ENCODE measurements at regions not wholly inside any gene's neighbourhood (a gene's known extent, or its start where the extent isn't known, plus 50 kb on each side); places are given as distances from the start of the nearest gene placed in this dataset.

DNA sequence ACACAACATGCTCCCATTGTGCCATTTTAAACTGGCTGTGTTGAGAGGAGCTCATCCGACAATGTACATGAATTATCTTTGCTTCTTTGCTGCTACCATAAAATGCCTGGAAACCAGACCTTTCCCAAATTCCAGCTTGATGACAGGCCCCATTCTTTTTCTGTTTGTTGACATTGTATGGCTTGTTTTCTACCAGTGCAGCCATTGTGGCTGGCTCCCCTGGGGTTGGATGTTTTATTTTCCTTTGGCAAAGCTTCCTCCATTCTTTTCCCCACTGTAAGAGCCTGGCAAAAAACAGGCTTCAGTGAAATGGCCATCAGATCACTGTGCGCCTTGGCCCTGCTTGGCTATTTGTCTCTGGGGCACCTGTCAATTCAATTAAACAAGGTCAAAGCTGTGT is 532.5 kb downstream of the VRK1 start:
- H3K4me1 ChIP-seq, result no peaks in the 10 kb centered on the region
- H3K9ac ChIP-seq (ENCODE audit: low read depth in 2 of 2, low read length in 2 of 2), result no peak overlapping the region
- TF ChIP-seq CTCF (IDR thresholded peaks at IDR 0.05), result no peak
- intact Hi-C loops (cut with DNase I), result no loop called here
- no peak for DNase-seq
- H3K27ac ChIP-seq, result no peak overlapping the region
- no peaks in the 10 kb centered on the region for H3K36me3 ChIP-seq
- no peaks in the 10 kb centered on the region for H3K27me3 ChIP-seq
- H3K4me3 ChIP-seq, result no peak overlapping the region
- no peaks in the 10 kb centered on the region for H3K9me3 ChIP-seq

DNA sequence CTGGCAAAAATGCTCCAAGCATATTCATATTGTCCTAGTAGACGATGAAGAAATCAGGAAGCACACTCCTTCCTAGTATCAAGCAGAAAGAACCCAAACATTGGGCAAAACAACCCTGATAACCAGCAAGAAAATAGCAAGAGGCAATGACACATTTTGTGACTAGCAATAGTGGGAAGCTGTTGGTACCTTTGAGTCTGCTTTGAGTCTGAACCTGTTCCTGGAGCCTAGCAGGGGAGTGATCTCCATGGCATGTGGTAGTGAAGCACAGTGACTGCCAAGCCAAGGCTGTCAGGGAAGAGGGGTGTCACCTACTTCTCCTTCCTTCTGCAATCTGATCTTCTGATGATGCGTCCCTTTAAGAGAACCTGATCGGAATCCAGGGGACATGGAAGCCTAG is 533.9 kb downstream of the VRK1 start:
- Histone ChIP-seq H3K9ac (ENCODE audit: low read depth in 2 of 2, low read length in 2 of 2) (no peak overlapping the region), H3K27ac (no peak overlapping the region), H3K4me1 (no peaks in the 10 kb centered on the region), H3K27me3 (no peaks in the 10 kb centered on the region), H3K9me3 (no peaks in the 10 kb centered on the region), H3K4me3 (no peak overlapping the region), H3K36me3 (no peaks in the 10 kb centered on the region)
- TF ChIP-seq CTCF (IDR thresholded peaks at IDR 0.05), result no peak
- no peak for DNase-seq
- intact Hi-C loops (cut with DNase I), result no loop called here

GRCh38 chr14:97331526-97331925 is 534.3 kb downstream of the VRK1 start:
- Histone ChIP-seq H3K27ac (no peak overlapping the region), H3K9me3 (no peaks in the 10 kb centered on the region), H3K4me1 (no peaks in the 10 kb centered on the region), H3K36me3 (no peaks in the 10 kb centered on the region), H3K4me3 (no peak overlapping the region), H3K27me3 (no peaks in the 10 kb centered on the region), H3K9ac (ENCODE audit: low read depth in 2 of 2, low read length in 2 of 2) (no peak overlapping the region)
- no peak for TF ChIP-seq CTCF (IDR thresholded peaks at IDR 0.05)
- intact Hi-C loops (cut with DNase I), result no loop called here
- no peak for DNase-seq

DNA sequence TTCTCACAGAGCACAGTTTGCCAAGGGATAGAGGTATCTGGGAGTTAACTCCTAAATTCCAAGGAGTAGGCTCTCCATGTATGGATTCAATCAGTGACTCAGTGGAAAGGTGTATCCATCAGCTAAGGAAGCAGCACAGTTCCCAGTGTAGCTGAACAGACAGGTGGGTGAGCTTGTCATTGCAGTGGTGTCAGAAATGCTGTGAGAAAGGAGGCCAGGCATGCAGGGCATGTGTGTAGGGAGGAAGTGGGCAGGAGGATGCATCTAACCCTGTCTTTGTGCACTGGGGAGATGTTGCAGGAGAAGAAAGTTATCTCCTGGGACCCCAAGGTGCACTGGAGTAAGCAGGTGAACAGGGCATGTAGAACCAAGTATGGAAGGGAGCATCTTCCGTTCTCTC is 539.0 kb downstream of the VRK1 start:
- Histone ChIP-seq H3K36me3 (no peaks in the 10 kb centered on the region), H3K4me3 (no peak overlapping the region), H3K9me3 (no peaks in the 10 kb centered on the region), H3K27me3 (no peaks in the 10 kb centered on the region), H3K4me1 (no peaks in the 10 kb centered on the region), H3K27ac (no peak overlapping the region), H3K9ac (ENCODE audit: low read depth in 2 of 2, low read length in 2 of 2) (no peak overlapping the region)
- no peak for TF ChIP-seq CTCF (IDR thresholded peaks at IDR 0.05)
- DNase-seq, result no peak
- intact Hi-C loops (cut with DNase I), result no loop called here

- intact Hi-C loops (cut with DNase I), result no loop called here
- H3K4me3 ChIP-seq, result no peak overlapping the region
- no peaks in the 10 kb centered on the region for H3K27me3 ChIP-seq
- H3K9ac ChIP-seq (ENCODE audit: low read depth in 2 of 2, low read length in 2 of 2), result no peak overlapping the region
- H3K27ac ChIP-seq, result no peak overlapping the region
- TF ChIP-seq CTCF (IDR thresholded peaks at IDR 0.05), result no peak
- H3K36me3 ChIP-seq, result no peaks in the 10 kb centered on the region
- DNase-seq, result no peak
- H3K9me3 ChIP-seq, result no peaks in the 10 kb centered on the region
- no peaks in the 10 kb centered on the region for H3K4me1 ChIP-seq
These were observed 539.6 kb downstream of the VRK1 start for GRCh38 chr14:97336816-97337215.

DNA sequence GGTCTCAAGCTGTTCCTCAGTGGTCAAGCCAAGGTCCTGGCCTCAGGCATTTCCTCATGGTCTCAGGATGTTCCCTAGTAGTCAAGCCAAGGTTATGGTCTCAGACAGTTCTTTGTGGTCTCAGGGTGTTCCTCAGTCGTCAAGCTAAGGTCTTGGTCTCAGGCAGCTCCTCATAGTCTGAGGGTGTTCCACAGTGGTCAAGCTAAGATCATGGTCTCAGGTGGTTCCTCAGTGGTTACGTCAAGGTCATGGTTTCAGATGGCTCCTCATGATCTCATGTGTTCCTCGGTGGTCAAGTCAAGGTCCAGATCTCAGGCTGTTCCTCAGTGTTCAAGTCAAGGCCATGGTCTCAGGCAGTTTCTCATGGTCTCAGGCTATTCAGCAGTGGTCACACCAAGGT is 540.1 kb downstream of the VRK1 start:
- H3K9me3 ChIP-seq, result no peaks in the 10 kb centered on the region
- no peak overlapping the region for H3K9ac ChIP-seq (ENCODE audit: low read depth in 2 of 2, low read length in 2 of 2)
- DNase-seq, result no peak
- intact Hi-C loops (cut with DNase I), result no loop called here
- no peak overlapping the region for H3K27ac ChIP-seq
- no peaks in the 10 kb centered on the region for H3K27me3 ChIP-seq
- no peaks in the 10 kb centered on the region for H3K4me1 ChIP-seq
- H3K36me3 ChIP-seq, result no peaks in the 10 kb centered on the region
- TF ChIP-seq CTCF (IDR thresholded peaks at IDR 0.05), result no peak
- H3K4me3 ChIP-seq, result no peak overlapping the region

Data from colonic mucosa (tissue), 4 donors.